Neural cell (in vitro differentiated cells): ENCODE measurements at regions not wholly inside any gene's neighbourhood (a gene's known extent, or its start where the extent isn't known, plus 50 kb on each side); places are given as distances from the start of the nearest gene placed in this dataset.

ENCODE experiments used
- H2AFZ ChIP-seq: fragments of 200-600, 300-800 bp; sonication (generic), shearing (Covaris generic); 2 replicates; pipeline ENCODE4 v1.6.0; 2014; ENCODE audit warnings: low read depth, mild to moderate bottlenecking, antibody characterized with exemption, low read length, moderate library complexity
- H3F3A ChIP-seq: fragments of 200-600 bp; shearing (Covaris generic); 2 replicates; pipeline ENCODE4 v1.6.1; 2016; ENCODE audit warnings: mild to moderate bottlenecking, moderate library complexity, mixed read lengths, antibody characterized with exemption, low read length; ENCODE audit not compliant: insufficient read depth, poor library complexity, severe bottlenecking
- H3K27ac ChIP-seq: fragments of 200-600, 300-800 bp; sonication (generic), shearing (Covaris generic); 2 replicates; pipeline ENCODE4 v1.5.1; 2014; ENCODE audit warnings: mild to moderate bottlenecking, low read length, moderate library complexity
- H3K27me3 ChIP-seq: fragments of 300-800, 200-600 bp; sonication (generic), shearing (Covaris generic); 2 replicates; pipeline ENCODE4 v1.6.0; 2014; ENCODE audit warnings: mild to moderate bottlenecking, low read depth, low read length, moderate library complexity; ENCODE audit not compliant: insufficient read depth
- H3K36me3 ChIP-seq: fragments of 300-800, 200-600 bp; sonication (generic), shearing (Covaris generic); 2 replicates; pipeline ENCODE4 v1.5.1; 2014; ENCODE audit warnings: mild to moderate bottlenecking, antibody characterized with exemption, low read length, moderate library complexity; ENCODE audit not compliant: insufficient read depth
- H3K4me2 ChIP-seq: fragments of 300-800, 200-600 bp; sonication (generic), shearing (Covaris generic); 2 replicates; pipeline ENCODE4 v1.6.0; 2014; ENCODE audit warnings: mild to moderate bottlenecking, low read length
- H3K4me3 ChIP-seq: fragments of 300-800, 200-600 bp; sonication (generic), shearing (Covaris generic); 2 replicates; pipeline ENCODE4 v1.5.1; 2014; ENCODE audit warnings: mild to moderate bottlenecking, low read length, moderate library complexity
- H3K79me2 ChIP-seq: fragments of 200-600 bp; shearing (Covaris generic); replicated peaks from 2 replicates; pipeline ENCODE4 v1.6.0; 2014; ENCODE audit warnings: mild to moderate bottlenecking, low read length, moderate library complexity; ENCODE audit not compliant: insufficient read depth
- H3K9ac ChIP-seq: fragments of 300-800, 200-600 bp; sonication (generic), shearing (Covaris generic); 2 replicates; pipeline ENCODE4 v1.6.1; 2016; ENCODE audit warnings: mild to moderate bottlenecking, low read length, mixed read lengths
- H3K9me2 ChIP-seq: fragments of 200-600 bp; shearing (Covaris generic); 2 replicates; pipeline ENCODE4 v1.6.1; 2016; ENCODE audit warnings: mild to moderate bottlenecking, low read length, mixed read lengths; ENCODE audit not compliant: insufficient read depth
- H3K9me3 ChIP-seq: fragments of 200-600, 300-800 bp; sonication (generic), shearing (Covaris generic); 2 replicates; pipeline ENCODE4 v1.6.1; 2016; ENCODE audit warnings: mild to moderate bottlenecking, mixed run types, low read length, moderate library complexity, mixed read lengths
- H4K20me1 ChIP-seq: fragments of 200-600 bp; shearing (Covaris generic); 2 replicates; pipeline ENCODE4 v1.6.1; 2016; ENCODE audit warnings: mild to moderate bottlenecking, mixed run types; ENCODE audit not compliant: insufficient read depth
- CTCF ChIP-seq: fragments of 450-650 bp; IDR thresholded peaks from 2 replicates; pipeline ENCODE4 v1.5.1; 2014; ENCODE audit warnings: antibody characterized with exemption, mild to moderate bottlenecking, moderate library complexity; ENCODE audit not compliant: poor library complexity, severe bottlenecking
- EP300 ChIP-seq: fragments of 450-650 bp; conservative IDR thresholded peaks from 2 replicates; pipeline ENCODE4 v1.6.1; 2014; ENCODE audit warnings: antibody characterized with exemption, mild to moderate bottlenecking, moderate library complexity; ENCODE audit not compliant: poor library complexity, severe bottlenecking
- EZH2 ChIP-seq: fragments of 200-600, 300-800 bp; shearing (Covaris generic), sonication (generic); IDR thresholded peaks from 2 replicates; pipeline ENCODE4 v1.6.1; 2014; ENCODE audit warnings: antibody characterized with exemption, low read length, borderline replicate concordance, mild to moderate bottlenecking; ENCODE audit not compliant: insufficient read depth, poor library complexity, severe bottlenecking
- MXI1 ChIP-seq: fragments of 450-650 bp; conservative IDR thresholded peaks from 2 replicates; pipeline ENCODE4 v1.6.1; 2014; ENCODE audit warnings: antibody characterized with exemption, mild to moderate bottlenecking; ENCODE audit not compliant: poor library complexity, severe bottlenecking
- POLR2AphosphoS5 ChIP-seq: IDR thresholded peaks from 2 replicates; pipeline ENCODE4 v1.6.1; 2012
- RAD21 ChIP-seq: fragments of 450-650 bp; conservative IDR thresholded peaks from 2 replicates; pipeline ENCODE4 v1.6.1; 2014; ENCODE audit warnings: antibody characterized with exemption, mild to moderate bottlenecking, moderate library complexity
- REST ChIP-seq: IDR thresholded peaks from 2 replicates; pipeline ENCODE4 v1.6.1; 2012; ENCODE audit warnings: borderline replicate concordance
- SMC3 ChIP-seq: fragments of 450-650 bp; conservative IDR thresholded peaks from 2 replicates; pipeline ENCODE4 v1.6.1; 2014; ENCODE audit warnings: antibody characterized with exemption, mild to moderate bottlenecking, moderate library complexity; ENCODE audit not compliant: poor library complexity
- TAF1 ChIP-seq: IDR thresholded peaks from 2 replicates; pipeline ENCODE4 v1.6.1; 2012; ENCODE audit warnings: low read depth

DNA sequence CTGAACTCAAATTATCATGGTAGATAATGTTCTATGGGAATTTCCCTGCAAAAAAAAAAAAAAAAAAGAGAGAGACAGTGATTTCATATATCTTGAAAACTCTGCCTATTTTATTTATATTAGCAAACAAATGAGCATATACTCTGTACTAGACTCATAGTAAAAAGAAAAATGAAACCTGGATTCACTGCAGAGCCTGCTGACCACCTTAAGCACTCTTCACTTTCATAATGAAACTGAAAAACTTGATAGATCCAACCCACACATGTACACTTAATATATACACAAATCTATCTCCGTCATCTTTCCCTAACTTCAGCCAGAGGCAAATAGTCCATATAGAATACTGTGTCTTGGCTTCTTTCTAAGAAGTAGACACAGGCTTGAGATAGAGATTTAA is 226.1 kb upstream of the KCNIP4 start:
- no peaks in the 10 kb centered on the region for H3K79me2 ChIP-seq
- TF ChIP-seq TAF1 (no peak), REST (no peak), MXI1 (no peak), CTCF (no peak), EP300 (no peak), POLR2AphosphoS5 (no peak), SMC3 (no peak), EZH2 (no peak), RAD21 (no peak)
- H3K4me3 ChIP-seq: no peak overlapping the region
- no peaks in the 10 kb centered on the region for H4K20me1 ChIP-seq
- H3K4me2 ChIP-seq: no peak overlapping the region
- H3K27ac ChIP-seq: no peak overlapping the region
- H3K9me2 ChIP-seq: no peaks in the 10 kb centered on the region
- no peaks in the 10 kb centered on the region for H3K36me3 ChIP-seq
- H3F3A ChIP-seq: no peaks in the 10 kb centered on the region
- H3K9me3 ChIP-seq: no peaks in the 10 kb centered on the region
- no peaks in the 10 kb centered on the region for H3K27me3 ChIP-seq
- H2AFZ ChIP-seq: no peak overlapping the region
- no peak overlapping the region for H3K9ac ChIP-seq

DNA sequence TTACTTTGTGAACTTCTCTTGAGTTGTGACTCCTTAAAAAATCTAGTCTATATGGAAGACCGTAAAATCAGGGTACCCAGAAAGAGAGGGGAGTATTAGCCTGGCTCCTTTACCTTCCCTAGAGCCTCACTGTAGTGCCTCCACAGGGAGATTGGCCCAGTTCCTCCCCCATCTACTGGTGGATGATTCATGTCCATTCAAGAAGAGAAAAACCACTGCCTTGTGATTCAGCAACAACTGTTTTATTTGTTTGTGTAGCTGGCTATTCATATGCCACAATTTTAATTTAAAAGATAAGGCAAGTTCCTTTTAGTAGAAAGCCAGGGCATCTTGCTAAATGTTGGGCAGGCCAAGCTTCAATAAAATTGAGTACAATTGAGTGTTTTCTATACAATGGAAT is 221.8 kb upstream of the KCNIP4 start:
- H3K27ac ChIP-seq: no peak overlapping the region
- no peak overlapping the region for H3K4me2 ChIP-seq
- no peak overlapping the region for H3K4me3 ChIP-seq
- H3K9ac ChIP-seq: no peak overlapping the region
- TF ChIP-seq CTCF: no peak
- TF ChIP-seq TAF1: no peak
- no peak for TF ChIP-seq REST
- TF ChIP-seq RAD21: no peak
- TF ChIP-seq EZH2: no peak
- TF ChIP-seq MXI1: no peak
- TF ChIP-seq POLR2AphosphoS5: no peak
- TF ChIP-seq EP300: no peak
- TF ChIP-seq SMC3: no peak
- H3K79me2 ChIP-seq: no peaks in the 10 kb centered on the region
- H3F3A ChIP-seq: no peaks in the 10 kb centered on the region
- H3K9me2 ChIP-seq: no peaks in the 10 kb centered on the region
- H3K27me3 ChIP-seq: no peaks in the 10 kb centered on the region
- no peaks in the 10 kb centered on the region for H4K20me1 ChIP-seq
- H3K36me3 ChIP-seq: no peaks in the 10 kb centered on the region
- H2AFZ ChIP-seq: no peak overlapping the region
- H3K9me3 ChIP-seq: no peaks in the 10 kb centered on the region
